DOHH2 (cell line): ENCODE measurements at regions not wholly inside any gene's neighbourhood (a gene's known extent, or its start where the extent isn't known, plus 50 kb on each side); places are given as distances from the start of the nearest gene placed in this dataset.

Experiments
- H3F3A ChIP-seq: fragments of 200-600 bp; sonication (generic), shearing (Covaris generic); 2 replicates; pipeline ENCODE4 v1.6.0; 2016; ENCODE audit warnings: antibody characterized with exemption, mild to moderate bottlenecking; ENCODE audit not compliant: control insufficient read depth, insufficient read depth
- H3K27ac ChIP-seq: fragments of 200-600 bp; sonication (generic); 2 replicates; pipeline ENCODE4 v1.5.1; 2014; ENCODE audit warnings: low read depth, mild to moderate bottlenecking, low read length, moderate library complexity
- H3K27me3 ChIP-seq: fragments of 200-600 bp; sonication (generic); 2 replicates; pipeline ENCODE4 v1.6.1; 2014; ENCODE audit warnings: mild to moderate bottlenecking, low read length, mixed read lengths; ENCODE audit not compliant: control insufficient read depth
- H3K36me3 ChIP-seq: fragments of 200-600 bp; sonication (generic); 2 replicates; pipeline ENCODE4 v1.6.1; 2014; ENCODE audit warnings: mild to moderate bottlenecking, low read length, moderate library complexity, mixed read lengths; ENCODE audit not compliant: control insufficient read depth
- H3K4me1 ChIP-seq: fragments of 200-600 bp; sonication (generic); 2 replicates; pipeline ENCODE4 v1.6.1; 2014; ENCODE audit warnings: mild to moderate bottlenecking, low read length, mixed read lengths; ENCODE audit not compliant: control insufficient read depth
- H3K4me2 ChIP-seq: fragments of 200-600 bp; sonication (generic); 2 replicates; pipeline ENCODE4 v1.6.0; 2014; ENCODE audit warnings: mild to moderate bottlenecking, low read length, moderate library complexity
- H3K4me3 ChIP-seq: fragments of 200-600 bp; sonication (generic); 2 replicates; pipeline ENCODE4 v1.5.1; 2014; ENCODE audit warnings: mild to moderate bottlenecking, low read length, mixed read lengths
- H3K79me2 ChIP-seq: fragments of 200-600 bp; sonication (generic); 2 replicates; pipeline ENCODE4 v1.6.1; 2014; ENCODE audit warnings: mild to moderate bottlenecking, low read length, mixed read lengths; ENCODE audit not compliant: control insufficient read depth
- H3K9me2 ChIP-seq: fragments of 200-600 bp; sonication (generic); replicated peaks from 2 replicates; pipeline ENCODE4 v1.6.1; 2014; ENCODE audit warnings: mild to moderate bottlenecking, low read length, mixed read lengths; ENCODE audit not compliant: control insufficient read depth
- H3K9me3 ChIP-seq: fragments of 200-600 bp; sonication (generic); 2 replicates; pipeline ENCODE4 v1.6.1; 2014; ENCODE audit warnings: antibody characterized with exemption, low read length, mixed read lengths; ENCODE audit not compliant: control insufficient read depth, insufficient read depth
- H4K20me1 ChIP-seq: fragments of 200-600 bp; sonication (generic); 2 replicates; pipeline ENCODE4 v1.6.0; 2014; ENCODE audit warnings: low read depth, mild to moderate bottlenecking, antibody characterized with exemption, low read length, moderate library complexity; ENCODE audit not compliant: control insufficient read depth, insufficient read depth
- CTCF ChIP-seq: fragments of 200-600 bp; sonication (generic); IDR thresholded peaks from one replicate; pipeline ENCODE4 v1.5.1; 2014; ENCODE audit warnings: antibody characterized with exemption, mild to moderate bottlenecking, low read depth, low read length; ENCODE audit not compliant: poor library complexity, severe bottlenecking
- EZH2phosphoT487 ChIP-seq: fragments of 200-600 bp; sonication (generic); IDR thresholded peaks from 2 replicates; pipeline ENCODE4 v1.6.1; 2017; ENCODE audit warnings: borderline replicate concordance, mild to moderate bottlenecking, antibody characterized with exemption, low read length, moderate library complexity, mixed read lengths

GRCh38 chr2:16245481-16246054, 305.2 kb downstream of the MYCN start:
- Histone ChIP-seq H3K9me2 (no peaks in the 10 kb centered on the region), H3K4me3 (no peak overlapping the region), H3K27ac (no peak overlapping the region), H3K36me3 (no peaks in the 10 kb centered on the region), H3K4me2 (no peak overlapping the region), H3K4me1 (no peaks in the 10 kb centered on the region), H3K27me3 (no peaks in the 10 kb centered on the region), H3K9me3 (no peaks in the 10 kb centered on the region), H4K20me1 (no peaks in the 10 kb centered on the region), H3F3A (no peaks in the 10 kb centered on the region), H3K79me2 (no peaks in the 10 kb centered on the region)
- TF ChIP-seq CTCF (no peak), EZH2phosphoT487 (no peak)

- H3K27me3 ChIP-seq = no peaks in the 10 kb centered on the region
- no peak overlapping the region for H3K4me2 ChIP-seq
- no peak overlapping the region for H3K4me3 ChIP-seq
- no peaks in the 10 kb centered on the region for H3K9me2 ChIP-seq
- no peaks in the 10 kb centered on the region for H3K79me2 ChIP-seq
- H3K9me3 ChIP-seq = no peaks in the 10 kb centered on the region
- H3K36me3 ChIP-seq = no peaks in the 10 kb centered on the region
- TF ChIP-seq CTCF (no peak), EZH2phosphoT487 (no peak)
- no peak overlapping the region for H3K27ac ChIP-seq
- H4K20me1 ChIP-seq = no peaks in the 10 kb centered on the region
- no peaks in the 10 kb centered on the region for H3F3A ChIP-seq
- H3K4me1 ChIP-seq = no peaks in the 10 kb centered on the region
Observed at GRCh38 chr2:16244966-16245320, 304.6 kb downstream of the MYCN start.

- Histone ChIP-seq H3K79me2 (no peaks in the 10 kb centered on the region), H3K4me2 (no peak overlapping the region), H3K27ac (no peak overlapping the region)
Observed at GRCh38 chr2:16244153-16244965, 304.0 kb downstream of the MYCN start.

More at GRCh38 chr2:16244153-16244965, 304.0 kb downstream of the MYCN start:
- Histone ChIP-seq H4K20me1 (no peaks in the 10 kb centered on the region), H3K4me1 (no peaks in the 10 kb centered on the region), H3K36me3 (no peaks in the 10 kb centered on the region), H3F3A (no peaks in the 10 kb centered on the region), H3K9me3 (no peaks in the 10 kb centered on the region), H3K27me3 (no peaks in the 10 kb centered on the region), H3K9me2 (no peaks in the 10 kb centered on the region), H3K4me3 (no peak overlapping the region)
- TF ChIP-seq EZH2phosphoT487 (no peak), CTCF (no peak)
